Stomach (tissue), 8 donors: ENCODE measurements at regions not wholly inside any gene's neighbourhood (a gene's known extent, or its start where the extent isn't known, plus 50 kb on each side); places are given as distances from the start of the nearest gene placed in this dataset.

Experiments used
- DNase-seq, 2 donors: peaks; one replicate each; pipeline versions ENCODE4 v3.0.0 to v3.0.0-alpha.2; 2013 to 2019
- H3K27ac ChIP-seq, 5 donors: fragments of 200-600 bp in 4 of 5; sonication (generic) in 4 of 5; one replicate each; pipeline ENCODE4 v1.5.1; 2013 to 2019; ENCODE audit warnings: mild to moderate bottlenecking in 1 of 5, moderate library complexity in 1 of 5
- H3K27me3 ChIP-seq, 3 donors: fragments of 200-600 bp; sonication (generic); one replicate each; pipeline ENCODE4 v1.5.1; 2017 to 2019; ENCODE audit warnings: mixed run types in 1 of 3
- H3K36me3 ChIP-seq, 4 donors: fragments of 200-600 bp; sonication (generic); 1 replicate in 3 of 4; 2 replicates in 1 of 4; pipeline ENCODE4 v1.5.1; 2016 to 2019
- H3K4me1 ChIP-seq, 4 donors: fragments of 200-600 bp; sonication (generic); one replicate each; pipeline ENCODE4 v1.5.1; 2016 to 2019
- H3K4me3 ChIP-seq, 4 donors: fragments of 200-600 bp; sonication (generic) in 3 of 4; one replicate each; pipeline ENCODE4 v1.5.1; 2016 to 2019; ENCODE audit warnings: mild to moderate bottlenecking in 1 of 4
- H3K9me3 ChIP-seq, 4 donors: fragments of 200-600 bp; sonication (generic); one replicate each; pipeline ENCODE4 v1.5.1; 2016 to 2019
- EP300 ChIP-seq: sonication (generic); formaldehyde crosslinking; IDR thresholded peaks from one replicate; pipeline ENCODE4 v1.6.1; 2017; ENCODE audit warnings: antibody characterized with exemption
- POLR2A ChIP-seq, 4 donors: fragments of 450-650 bp; IDR thresholded peaks; one replicate each; pipeline ENCODE4 v1.6.1; 2016; ENCODE audit warnings: antibody characterized with exemption in 4 of 4, control low read depth in 2 of 4, mild to moderate bottlenecking in 1 of 4, moderate library complexity in 1 of 4
- POLR2AphosphoS5 ChIP-seq, 3 donors: sonication (generic); formaldehyde crosslinking; IDR thresholded peaks; one replicate each; pipeline ENCODE4 v1.6.1; 2016; ENCODE audit warnings: antibody characterized with exemption in 3 of 3
- WGBS, 5 donors: extraction: QIAGEN DNeasy Blood & Tissue Kit in 3 of 5; methylation state at CpG; one replicate each; pipeline versions ENCODE4 v1.1.5 to v1.1.7; 2013 to 2018; 5-methylcytosine and 5-hydroxymethylcytosine counted together
- intact Hi-C: fragments of 100-400 bp; cut with DNase I; formaldehyde crosslinking; loops from one replicate; pipeline ENCODE4 v1.15.1; 2023; ENCODE audit warnings: low total_unique reads
- TF ChIP-seq, protein P1 (sequence below), 7 experiments: fragments of 450-650 bp in 4 of 7; fragments of 200-600 bp in 3 of 7; sonication (generic) in 3 of 7; IDR thresholded peaks; one replicate each; pipeline ENCODE4 v1.5.1; 2016 to 2019; ENCODE audit warnings: antibody characterized with exemption in 7 of 7, control low read depth in 2 of 7, mild to moderate bottlenecking in 1 of 7
- donor health status: healthy with polysubstance abuse.
- donor health status: Bipolar disorder and iron deficiency.
- donor health status: healthy.

DNA sequence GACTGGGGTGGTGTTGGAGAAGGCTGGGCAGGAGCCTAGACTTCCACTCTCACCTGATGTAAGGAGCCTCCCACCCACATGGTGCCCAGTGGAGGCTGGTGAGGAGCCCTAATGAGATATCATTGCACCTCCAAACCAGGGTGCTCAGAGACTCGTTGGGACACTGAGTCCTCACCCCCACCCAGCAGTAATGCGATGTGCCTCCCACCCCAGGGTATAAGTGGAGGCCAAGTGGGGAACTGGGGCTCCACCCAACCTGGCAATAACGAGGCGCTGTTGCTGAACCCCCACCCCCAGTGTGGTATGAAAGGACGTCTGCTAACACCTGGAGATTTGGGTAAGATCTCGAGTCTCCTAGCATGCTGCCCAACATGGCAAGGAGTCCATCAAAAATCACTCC lies 510.2 kb downstream of the PREX1 start:
- DNase-seq: no peak
- 75 to 89% (median 83%) methylated on average over 6 of the region's 6 CpGs for WGBS, 5 donors
- Histone ChIP-seq H3K9me3 (no peaks in the 10 kb centered on the region), H3K4me1 (no peaks in the 10 kb centered on the region), H3K27ac (no peak overlapping the region), H3K36me3 (no peaks in the 10 kb centered on the region), H3K4me3 (no peak overlapping the region), H3K27me3 (no peaks in the 10 kb centered on the region)
- intact Hi-C loops: no loop called here
- TF ChIP-seq POLR2AphosphoS5 (IDR thresholded peaks at IDR 0.05): no peak
- TF ChIP-seq POLR2A (IDR thresholded peaks at IDR 0.05): no peak
- TF ChIP-seq EP300: no peak
- TF ChIP-seq, protein P1, sequence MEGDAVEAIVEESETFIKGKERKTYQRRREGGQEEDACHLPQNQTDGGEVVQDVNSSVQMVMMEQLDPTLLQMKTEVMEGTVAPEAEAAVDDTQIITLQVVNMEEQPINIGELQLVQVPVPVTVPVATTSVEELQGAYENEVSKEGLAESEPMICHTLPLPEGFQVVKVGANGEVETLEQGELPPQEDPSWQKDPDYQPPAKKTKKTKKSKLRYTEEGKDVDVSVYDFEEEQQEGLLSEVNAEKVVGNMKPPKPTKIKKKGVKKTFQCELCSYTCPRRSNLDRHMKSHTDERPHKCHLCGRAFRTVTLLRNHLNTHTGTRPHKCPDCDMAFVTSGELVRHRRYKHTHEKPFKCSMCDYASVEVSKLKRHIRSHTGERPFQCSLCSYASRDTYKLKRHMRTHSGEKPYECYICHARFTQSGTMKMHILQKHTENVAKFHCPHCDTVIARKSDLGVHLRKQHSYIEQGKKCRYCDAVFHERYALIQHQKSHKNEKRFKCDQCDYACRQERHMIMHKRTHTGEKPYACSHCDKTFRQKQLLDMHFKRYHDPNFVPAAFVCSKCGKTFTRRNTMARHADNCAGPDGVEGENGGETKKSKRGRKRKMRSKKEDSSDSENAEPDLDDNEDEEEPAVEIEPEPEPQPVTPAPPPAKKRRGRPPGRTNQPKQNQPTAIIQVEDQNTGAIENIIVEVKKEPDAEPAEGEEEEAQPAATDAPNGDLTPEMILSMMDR (IDR thresholded peaks at IDR 0.05): no peak

DNA sequence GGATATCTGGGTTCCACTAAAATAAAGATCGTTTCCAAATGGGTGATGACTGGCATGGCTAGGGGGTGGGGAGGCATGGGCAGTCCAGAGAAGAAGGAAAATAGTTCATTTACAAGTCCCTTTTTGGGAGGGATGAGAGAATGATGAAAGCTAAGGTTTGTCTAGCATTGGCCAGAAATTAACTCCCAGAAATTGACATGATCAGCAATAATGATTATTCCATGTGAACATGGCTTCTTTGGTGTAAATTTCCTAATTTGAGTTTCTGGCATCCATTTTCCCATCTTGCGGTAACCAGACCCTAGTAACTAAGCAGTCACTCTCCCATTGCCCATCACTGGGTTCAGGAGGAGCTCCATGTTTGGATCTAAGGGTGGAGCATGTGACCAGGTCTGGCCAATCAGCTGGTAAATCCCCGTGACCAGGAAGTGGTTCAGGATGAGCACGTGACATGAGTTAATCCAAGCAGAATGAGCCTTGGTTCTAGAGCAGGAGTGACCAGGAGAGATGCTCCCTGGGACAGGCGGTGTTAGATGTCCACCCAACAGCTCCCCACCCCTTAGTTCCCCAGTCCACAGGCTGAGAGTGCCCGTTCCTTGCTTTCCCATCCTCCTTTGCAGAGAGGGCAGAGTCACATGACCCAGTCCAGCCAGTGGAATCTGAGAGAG lies 512.7 kb downstream of the PREX1 start:
- 88 to 97% (median 94%) methylated on average over 4 to 6 of the region's 6 CpGs for WGBS, 5 donors
- H3K9me3 ChIP-seq: no peaks in the 10 kb centered on the region
- intact Hi-C loops: no loop called here
- no peaks in the 10 kb centered on the region for H3K27me3 ChIP-seq
- no peaks in the 10 kb centered on the region for H3K4me1 ChIP-seq
- H3K4me3 ChIP-seq: no peak overlapping the region
- no peaks in the 10 kb centered on the region for H3K36me3 ChIP-seq
- no peak for TF ChIP-seq POLR2AphosphoS5 (IDR thresholded peaks at IDR 0.05)
- no peak for TF ChIP-seq POLR2A (IDR thresholded peaks at IDR 0.05)
- no peak for TF ChIP-seq EP300
- TF ChIP-seq, protein P1 (IDR thresholded peaks at IDR 0.05): no peak
- no peak for DNase-seq
- no peak overlapping the region for H3K27ac ChIP-seq

DNA sequence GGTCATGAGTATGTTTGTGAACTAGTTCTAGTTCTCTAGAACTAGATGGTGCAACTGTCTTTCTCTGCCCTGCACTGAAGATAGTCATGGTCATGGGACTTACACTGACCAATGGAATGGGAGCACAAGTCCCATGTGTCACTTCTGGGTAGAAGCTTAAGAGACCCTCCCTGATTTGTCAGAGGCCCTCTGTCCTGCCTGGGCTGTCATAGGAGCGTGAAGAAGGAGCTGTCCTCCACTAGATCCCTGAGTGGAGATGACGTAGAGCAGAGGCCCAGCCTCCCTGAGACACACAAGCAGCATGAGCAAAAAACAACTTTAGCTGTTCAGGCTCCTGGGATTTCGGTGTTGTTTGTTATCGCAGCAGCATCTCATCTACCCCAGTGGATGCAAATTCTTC lies 514.5 kb downstream of the PREX1 start:
- Histone ChIP-seq H3K27me3 (no peaks in the 10 kb centered on the region), H3K36me3 (no peaks in the 10 kb centered on the region), H3K27ac (no peak overlapping the region), H3K9me3 (no peaks in the 10 kb centered on the region), H3K4me1 (no peaks in the 10 kb centered on the region), H3K4me3 (no peak overlapping the region)
- intact Hi-C loops: no loop called here
- WGBS, 5 donors: 85 to 95% (median 88%) methylated on average over 4 of the region's 4 CpGs
- DNase-seq: no peak
- no peak for TF ChIP-seq EP300
- no peak for TF ChIP-seq POLR2AphosphoS5 (IDR thresholded peaks at IDR 0.05)
- TF ChIP-seq, protein P1 (IDR thresholded peaks at IDR 0.05): no peak
- no peak for TF ChIP-seq POLR2A (IDR thresholded peaks at IDR 0.05)

DNA sequence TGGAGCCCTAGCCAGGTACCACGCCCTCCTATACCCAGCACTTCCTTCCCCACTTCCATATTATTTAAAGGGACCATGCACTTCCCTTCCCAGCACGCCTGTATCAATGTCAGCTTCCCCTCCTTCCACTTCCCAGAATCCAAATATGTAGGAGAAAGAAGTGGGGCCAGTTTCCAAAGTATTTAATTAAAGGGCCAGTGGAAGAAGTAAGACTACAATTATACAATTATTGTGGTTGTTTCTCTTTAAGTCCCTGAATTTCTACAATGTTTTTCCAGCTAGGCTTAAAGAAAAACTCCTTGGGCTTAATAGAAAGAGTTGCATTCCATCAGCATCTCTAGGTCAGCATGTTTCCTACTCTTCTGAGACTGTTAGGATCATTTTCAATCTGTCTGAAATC lies 515.8 kb downstream of the PREX1 start:
- no peaks in the 10 kb centered on the region for H3K4me1 ChIP-seq
- H3K27me3 ChIP-seq: peaks cover 0 to 3% (median 0%) of the 10 kb centered on the region in 3 donors
- no peak for DNase-seq
- no peak overlapping the region for H3K4me3 ChIP-seq
- no peaks in the 10 kb centered on the region for H3K36me3 ChIP-seq
- no peak overlapping the region for H3K27ac ChIP-seq
- H3K9me3 ChIP-seq: no peaks in the 10 kb centered on the region
- TF ChIP-seq POLR2AphosphoS5 (IDR thresholded peaks at IDR 0.05): no peak
- intact Hi-C loops: no loop called here
- WGBS, 5 donors: 34 to 66% (median 56%) methylated on average over 2 of the region's 2 CpGs

DNA sequence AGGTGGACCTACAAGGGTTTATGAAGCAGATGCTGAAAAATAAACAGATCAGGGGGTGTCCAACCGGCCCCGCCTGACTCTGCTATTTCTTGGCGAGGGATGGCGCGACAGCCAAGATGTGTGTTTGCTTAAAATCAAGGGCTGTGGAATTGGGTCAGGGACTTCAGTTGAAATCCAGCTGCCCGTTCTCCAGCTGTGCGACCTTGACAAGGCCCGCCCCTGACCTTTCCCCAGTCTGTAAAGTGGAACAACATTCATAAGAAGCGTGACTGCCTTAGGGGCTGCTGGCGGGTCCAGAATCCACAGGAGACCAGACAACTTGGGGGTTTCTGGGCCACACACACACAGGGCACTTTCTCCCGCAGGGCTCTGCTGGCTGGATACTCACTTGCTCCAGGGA lies 517.5 kb downstream of the PREX1 start:
- intact Hi-C loops: no loop called here

More for the DNA sequence above, 517.5 kb downstream of the PREX1 start:
- TF ChIP-seq POLR2AphosphoS5 (IDR thresholded peaks at IDR 0.05): no peak
- TF ChIP-seq, protein P1 (IDR thresholded peaks at IDR 0.05): no peak
- TF ChIP-seq POLR2A (IDR thresholded peaks at IDR 0.05): no peak
- no peak for TF ChIP-seq EP300
- peaks cover 0 to 3% (median 0%) of the 10 kb centered on the region in 3 donors for H3K27me3 ChIP-seq
- no peak overlapping the region for H3K27ac ChIP-seq
- H3K4me3 ChIP-seq: no peak overlapping the region
- no peaks in the 10 kb centered on the region for H3K4me1 ChIP-seq
- DNase-seq: peak in 1 of 2 donors; percentile 47
- no peaks in the 10 kb centered on the region for H3K36me3 ChIP-seq
- 60 to 72% (median 68%) methylated on average over 11 of the region's 11 CpGs for WGBS, 5 donors
- no peaks in the 10 kb centered on the region for H3K9me3 ChIP-seq
